SK-N-SH (cell line): ENCODE measurements at regions not wholly inside any gene's neighbourhood (a gene's known extent, or its start where the extent isn't known, plus 50 kb on each side); places are given as distances from the start of the nearest gene placed in this dataset.

Experiments used
- CTCF ChIA-PET: fragments of 300-600, 350-600 bp; formaldehyde crosslinking; extraction: SDS; loops from one replicate; lab custom pipeline; 2021; lab: Yijun Ruan, JAX
- POLR2A ChIA-PET: fragments of 350-600 bp; sonication (Branson Sonifier 250); formaldehyde crosslinking; extraction: SDS; loops from one replicate; lab custom pipeline; 2020; ENCODE audit warnings: antibody characterized with exemption, inconsistent platforms; lab: Yijun Ruan, JAX
- DNase-seq: peaks from one replicate; pipeline ENCODE4 v3.0.0; 2012
- H2AFZ ChIP-seq: fragments of 200-600 bp; sonication (generic); 2 replicates; pipeline ENCODE4 v1.8.1; 2016; ENCODE audit warnings: antibody characterized with exemption, mild to moderate bottlenecking, low read depth
- H3F3A ChIP-seq: fragments of 200-600 bp; sonication (generic); replicated peaks from 2 replicates; pipeline ENCODE3; 2016; ENCODE audit warnings: antibody characterized with exemption, mild to moderate bottlenecking; ENCODE audit not compliant: insufficient read depth
- H3K27ac ChIP-seq, 2 experiments: fragments of 200-500 bp in 1 of 2; fragments of 200-600 bp in 1 of 2; sonication (Bioruptor generic) in 1 of 2; sonication (generic), shearing (Covaris generic) in 1 of 2; 2 replicates each; pipeline versions ENCODE4 v1.5.1 to v1.6.1; 2014 to 2016; ENCODE audit warnings: low read depth in 2 of 2, inconsistent platforms in 1 of 2, low read length in 1 of 2, mild to moderate bottlenecking in 1 of 2, mixed read lengths in 1 of 2
- H3K27me3 ChIP-seq: fragments of 200-600 bp; sonication (generic), shearing (Covaris generic); 2 replicates; pipeline ENCODE4 v1.6.1; 2016; ENCODE audit warnings: mixed run types; ENCODE audit not compliant: insufficient read depth
- H3K36me3 ChIP-seq, 2 experiments: fragments of 200-500 bp in 1 of 2; fragments of 200-600 bp in 1 of 2; sonication (Bioruptor generic) in 1 of 2; sonication (generic) in 1 of 2; replicated peaks in 1 of 2; 2 replicates each; pipeline versions ENCODE3 to v1.5.1; 2014 to 2016; ENCODE audit warnings: low read length in 1 of 2, mild to moderate bottlenecking in 1 of 2; ENCODE audit not compliant: insufficient read depth in 2 of 2, control insufficient read depth in 1 of 2
- H3K4me1 ChIP-seq, 2 experiments: fragments of 200-500 bp in 1 of 2; fragments of 200-600 bp in 1 of 2; sonication (Bioruptor generic) in 1 of 2; sonication (generic), shearing (Covaris generic) in 1 of 2; 2 replicates each; pipeline versions ENCODE4 v1.5.1 to v1.6.1; 2014 to 2016; ENCODE audit warnings: low read depth in 1 of 2, low read length in 1 of 2, mixed run types in 1 of 2; ENCODE audit not compliant: insufficient read depth in 2 of 2, control insufficient read depth in 1 of 2
- H3K4me2 ChIP-seq: fragments of 200-600 bp; sonication (generic), shearing (Covaris generic); 2 replicates; pipeline ENCODE4 v1.6.1; 2017; ENCODE audit warnings: mixed run types
- H3K4me3 ChIP-seq, 2 experiments: fragments of 200-500 bp in 1 of 2; fragments of 200-600 bp in 1 of 2; sonication (Bioruptor generic) in 1 of 2; sonication (generic), shearing (Covaris generic) in 1 of 2; 2 replicates each; pipeline versions ENCODE4 v1.5.1 to v1.8.1; 2014 to 2016; ENCODE audit warnings: low read depth in 2 of 2, inconsistent platforms in 1 of 2, low read length in 1 of 2, mild to moderate bottlenecking in 1 of 2, mixed read lengths in 1 of 2, moderate library complexity in 1 of 2
- H3K79me2 ChIP-seq: fragments of 200-600 bp; sonication (generic); 2 replicates; pipeline ENCODE4 v1.8.1; 2017; ENCODE audit warnings: mild to moderate bottlenecking; ENCODE audit not compliant: insufficient read depth
- H3K9ac ChIP-seq: fragments of 200-600 bp; sonication (generic); 2 replicates; pipeline ENCODE4 v1.6.1; 2017; ENCODE audit warnings: mixed run types
- H3K9me2 ChIP-seq: fragments of 200-600 bp; sonication (generic); 2 replicates; pipeline ENCODE4 v1.6.1; 2017; ENCODE audit warnings: mixed run types
- H3K9me3 ChIP-seq: fragments of 200-600 bp; sonication (generic); 2 replicates; pipeline ENCODE4 v1.6.1; 2017; ENCODE audit warnings: mixed run types, mild to moderate bottlenecking, moderate library complexity
- H4K20me1 ChIP-seq: fragments of 200-600 bp; sonication (generic); 2 replicates; pipeline ENCODE4 v1.6.1; 2017; ENCODE audit warnings: mild to moderate bottlenecking, mixed run types; ENCODE audit not compliant: insufficient read depth
- RAD21 ChIP-seq: IDR thresholded peaks from 2 replicates; pipeline ENCODE4 v1.6.1; 2012; ENCODE audit warnings: mild to moderate bottlenecking, low read length
- TAF1 ChIP-seq: IDR thresholded peaks from 2 replicates; pipeline ENCODE4 v1.6.1; 2012; ENCODE audit warnings: low read depth, mild to moderate bottlenecking, low read length, moderate library complexity, borderline replicate concordance
- TCF12 ChIP-seq: IDR thresholded peaks from 2 replicates; pipeline ENCODE4 v1.4.0; 2012
- TEAD4 ChIP-seq: IDR thresholded peaks from 2 replicates; pipeline ENCODE4 v1.4.0; 2012; ENCODE audit warnings: mild to moderate bottlenecking, borderline replicate concordance; ENCODE audit not compliant: insufficient read depth
- YY1 ChIP-seq: IDR thresholded peaks from 2 replicates; pipeline ENCODE4 v1.4.0; 2012; ENCODE audit warnings: low read depth, mild to moderate bottlenecking
- WGBS: methylation state at CpG from one replicate; pipeline ENCODE4 v1.1.6; 2017; ENCODE audit warnings: low lambda C conversion rate; 5-methylcytosine and 5-hydroxymethylcytosine counted together
- TF ChIP-seq, protein P1 (sequence below): IDR thresholded peaks from 2 replicates; pipeline ENCODE4 v1.4.0; 2012; ENCODE audit warnings: low read depth, borderline replicate concordance
- TF ChIP-seq, protein P2 (sequence below): fragments of 150-350 bp; IDR thresholded peaks from 2 replicates; pipeline ENCODE4 v1.6.1; 2017; ENCODE audit warnings: antibody characterized with exemption, low read length, low read depth, borderline replicate concordance
- TF ChIP-seq, protein P3 (sequence below): IDR thresholded peaks from 2 replicates; pipeline ENCODE4; 2012
- TF ChIP-seq, protein P4 (sequence below): fragments of 150-350 bp; IDR thresholded peaks from 2 replicates; pipeline ENCODE4 v1.6.1; 2016; ENCODE audit warnings: mild to moderate bottlenecking, low read depth, low read length
- TF ChIP-seq, protein P5 (sequence below): IDR thresholded peaks from 2 replicates; pipeline ENCODE4 v1.4.0; 2012; ENCODE audit warnings: low read depth
- TF ChIP-seq, protein P6 (sequence below): IDR thresholded peaks from 2 replicates; pipeline ENCODE4 v1.4.0; 2012; ENCODE audit warnings: low read depth, borderline replicate concordance

DNA sequence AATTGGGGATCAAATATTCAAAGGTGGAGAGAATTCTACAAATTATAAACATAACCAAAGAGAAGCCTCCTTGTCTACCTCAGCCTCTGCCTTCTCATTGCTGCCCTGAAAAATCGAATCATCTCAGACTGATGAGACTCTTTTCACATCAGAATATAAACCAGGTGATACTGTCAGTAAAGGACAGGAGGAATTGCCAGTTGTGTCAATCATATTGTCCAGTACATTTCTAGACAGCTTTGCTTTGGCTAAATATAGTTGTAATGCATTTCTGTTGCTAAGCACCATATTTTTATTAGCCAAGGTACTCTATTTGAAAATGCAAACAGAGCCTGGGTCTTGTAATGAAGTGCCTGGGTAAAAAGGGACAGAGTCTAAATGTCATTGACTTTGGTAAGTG is 92.6 kb upstream of the TLK1 start (continued):
- TF ChIP-seq, protein P1, sequence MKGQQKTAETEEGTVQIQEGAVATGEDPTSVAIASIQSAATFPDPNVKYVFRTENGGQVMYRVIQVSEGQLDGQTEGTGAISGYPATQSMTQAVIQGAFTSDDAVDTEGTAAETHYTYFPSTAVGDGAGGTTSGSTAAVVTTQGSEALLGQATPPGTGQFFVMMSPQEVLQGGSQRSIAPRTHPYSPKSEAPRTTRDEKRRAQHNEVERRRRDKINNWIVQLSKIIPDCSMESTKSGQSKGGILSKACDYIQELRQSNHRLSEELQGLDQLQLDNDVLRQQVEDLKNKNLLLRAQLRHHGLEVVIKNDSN: no peak

DNA sequence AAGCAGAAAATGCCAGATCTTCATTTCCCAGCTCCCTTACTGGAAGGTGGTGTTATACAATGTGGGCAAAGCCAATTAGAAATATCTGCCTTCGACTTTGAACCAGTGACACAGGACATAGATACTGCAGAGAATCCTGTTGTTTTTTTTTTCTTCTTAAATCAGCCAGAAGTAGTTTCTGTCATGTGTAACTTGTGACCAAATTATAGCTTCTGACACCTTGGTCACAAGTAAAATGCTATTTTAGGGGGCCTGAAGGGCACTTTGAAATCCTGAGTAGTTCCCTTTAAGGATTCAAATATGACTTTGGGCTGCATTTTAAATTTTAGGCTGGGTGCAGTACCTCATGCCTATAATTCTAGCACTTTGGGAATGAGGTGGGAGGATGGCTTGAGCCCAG is 89.0 kb upstream of the TLK1 start:
- POLR2A ChIA-PET: no interaction called here
- H3K79me2 ChIP-seq: no peaks in the 10 kb centered on the region

More for the DNA sequence above, 89.0 kb upstream of the TLK1 start:
- no peaks in the 10 kb centered on the region for H3K4me1 ChIP-seq
- no peaks in the 10 kb centered on the region for H3K9me3 ChIP-seq
- no peak for DNase-seq
- no peaks in the 10 kb centered on the region for H3K36me3 ChIP-seq
- H2AFZ ChIP-seq: no peak overlapping the region
- H3K27ac ChIP-seq: no peak overlapping the region
- 0% methylated on average over 1 of the region's 1 CpG for WGBS
- TF ChIP-seq, protein P2, sequence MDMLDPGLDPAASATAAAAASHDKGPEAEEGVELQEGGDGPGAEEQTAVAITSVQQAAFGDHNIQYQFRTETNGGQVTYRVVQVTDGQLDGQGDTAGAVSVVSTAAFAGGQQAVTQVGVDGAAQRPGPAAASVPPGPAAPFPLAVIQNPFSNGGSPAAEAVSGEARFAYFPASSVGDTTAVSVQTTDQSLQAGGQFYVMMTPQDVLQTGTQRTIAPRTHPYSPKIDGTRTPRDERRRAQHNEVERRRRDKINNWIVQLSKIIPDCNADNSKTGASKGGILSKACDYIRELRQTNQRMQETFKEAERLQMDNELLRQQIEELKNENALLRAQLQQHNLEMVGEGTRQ: no peak
- TF ChIP-seq TAF1 (no peak), YY1 (no peak), TEAD4 (no peak), TCF12 (no peak), RAD21 (no peak)
- TF ChIP-seq, protein P3, sequence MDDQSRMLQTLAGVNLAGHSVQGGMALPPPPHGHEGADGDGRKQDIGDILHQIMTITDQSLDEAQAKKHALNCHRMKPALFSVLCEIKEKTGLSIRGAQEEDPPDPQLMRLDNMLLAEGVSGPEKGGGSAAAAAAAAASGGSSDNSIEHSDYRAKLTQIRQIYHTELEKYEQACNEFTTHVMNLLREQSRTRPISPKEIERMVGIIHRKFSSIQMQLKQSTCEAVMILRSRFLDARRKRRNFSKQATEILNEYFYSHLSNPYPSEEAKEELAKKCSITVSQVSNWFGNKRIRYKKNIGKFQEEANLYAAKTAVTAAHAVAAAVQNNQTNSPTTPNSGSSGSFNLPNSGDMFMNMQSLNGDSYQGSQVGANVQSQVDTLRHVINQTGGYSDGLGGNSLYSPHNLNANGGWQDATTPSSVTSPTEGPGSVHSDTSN: no peak
- TF ChIP-seq, protein P4, sequence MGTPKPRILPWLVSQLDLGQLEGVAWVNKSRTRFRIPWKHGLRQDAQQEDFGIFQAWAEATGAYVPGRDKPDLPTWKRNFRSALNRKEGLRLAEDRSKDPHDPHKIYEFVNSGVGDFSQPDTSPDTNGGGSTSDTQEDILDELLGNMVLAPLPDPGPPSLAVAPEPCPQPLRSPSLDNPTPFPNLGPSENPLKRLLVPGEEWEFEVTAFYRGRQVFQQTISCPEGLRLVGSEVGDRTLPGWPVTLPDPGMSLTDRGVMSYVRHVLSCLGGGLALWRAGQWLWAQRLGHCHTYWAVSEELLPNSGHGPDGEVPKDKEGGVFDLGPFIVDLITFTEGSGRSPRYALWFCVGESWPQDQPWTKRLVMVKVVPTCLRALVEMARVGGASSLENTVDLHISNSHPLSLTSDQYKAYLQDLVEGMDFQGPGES: no peak
- TF ChIP-seq, protein P5, sequence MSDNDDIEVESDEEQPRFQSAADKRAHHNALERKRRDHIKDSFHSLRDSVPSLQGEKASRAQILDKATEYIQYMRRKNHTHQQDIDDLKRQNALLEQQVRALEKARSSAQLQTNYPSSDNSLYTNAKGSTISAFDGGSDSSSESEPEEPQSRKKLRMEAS: no peak
- TF ChIP-seq, protein P6, sequence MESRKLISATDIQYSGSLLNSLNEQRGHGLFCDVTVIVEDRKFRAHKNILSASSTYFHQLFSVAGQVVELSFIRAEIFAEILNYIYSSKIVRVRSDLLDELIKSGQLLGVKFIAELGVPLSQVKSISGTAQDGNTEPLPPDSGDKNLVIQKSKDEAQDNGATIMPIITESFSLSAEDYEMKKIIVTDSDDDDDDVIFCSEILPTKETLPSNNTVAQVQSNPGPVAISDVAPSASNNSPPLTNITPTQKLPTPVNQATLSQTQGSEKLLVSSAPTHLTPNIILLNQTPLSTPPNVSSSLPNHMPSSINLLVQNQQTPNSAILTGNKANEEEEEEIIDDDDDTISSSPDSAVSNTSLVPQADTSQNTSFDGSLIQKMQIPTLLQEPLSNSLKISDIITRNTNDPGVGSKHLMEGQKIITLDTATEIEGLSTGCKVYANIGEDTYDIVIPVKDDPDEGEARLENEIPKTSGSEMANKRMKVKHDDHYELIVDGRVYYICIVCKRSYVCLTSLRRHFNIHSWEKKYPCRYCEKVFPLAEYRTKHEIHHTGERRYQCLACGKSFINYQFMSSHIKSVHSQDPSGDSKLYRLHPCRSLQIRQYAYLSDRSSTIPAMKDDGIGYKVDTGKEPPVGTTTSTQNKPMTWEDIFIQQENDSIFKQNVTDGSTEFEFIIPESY: no peak
- no peaks in the 10 kb centered on the region for H4K20me1 ChIP-seq
- no peaks in the 10 kb centered on the region for H3F3A ChIP-seq
- no peaks in the 10 kb centered on the region for H3K27me3 ChIP-seq
- no peak overlapping the region for H3K9ac ChIP-seq
- CTCF ChIA-PET: no interaction called here
- H3K4me3 ChIP-seq: no peak overlapping the region
- no peak overlapping the region for H3K4me2 ChIP-seq
- H3K9me2 ChIP-seq: no peaks in the 10 kb centered on the region
